Right lobe of liver (tissue), 4 donors: ENCODE measurements at regions not wholly inside any gene's neighbourhood (a gene's known extent, or its start where the extent isn't known, plus 50 kb on each side); places are given as distances from the start of the nearest gene placed in this dataset.

Source experiments
- POLR2A ChIP-seq: fragments of 450-650 bp; IDR thresholded peaks from one replicate; pipeline ENCODE4 v1.6.1; 2017; ENCODE audit warnings: antibody characterized with exemption, mild to moderate bottlenecking
- TF ChIP-seq, protein P1 (sequence below), 4 donors: fragments of 200-600 bp in 3 of 4; fragments of 450-650 bp in 1 of 4; IDR thresholded peaks; one replicate each; pipeline versions ENCODE4 v1.5.1 to v1.8.0; 2016 to 2022; ENCODE audit warnings: antibody characterized with exemption in 4 of 4, mild to moderate bottlenecking in 2 of 4
- donor health status: DM: no; HTN: no; CAD: no.
- donor health status: DM: no; HTN: no; CAD: no.
- donor health status: DM: no; HTN: yes; CAD: no.

DNA sequence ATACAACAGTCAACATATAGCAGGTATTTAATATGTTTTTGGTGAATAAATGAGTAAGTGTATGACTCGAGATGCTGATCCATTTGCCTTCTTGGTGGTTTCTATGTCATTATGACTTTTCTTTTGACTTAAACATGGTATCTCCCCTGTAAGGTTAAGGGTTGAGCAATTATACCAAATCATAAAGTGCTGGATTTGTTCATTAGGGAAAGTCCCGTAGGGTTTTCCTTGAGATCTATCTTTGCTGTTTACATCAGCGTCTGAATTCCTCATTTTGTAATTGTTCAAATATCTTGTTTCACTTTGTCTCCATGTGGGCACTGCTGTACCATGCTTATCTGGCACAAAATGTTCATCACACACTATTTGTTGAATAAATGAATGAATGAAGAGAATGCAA is 562.6 kb downstream of the EDEM1 start:
- TF ChIP-seq, protein P1, sequence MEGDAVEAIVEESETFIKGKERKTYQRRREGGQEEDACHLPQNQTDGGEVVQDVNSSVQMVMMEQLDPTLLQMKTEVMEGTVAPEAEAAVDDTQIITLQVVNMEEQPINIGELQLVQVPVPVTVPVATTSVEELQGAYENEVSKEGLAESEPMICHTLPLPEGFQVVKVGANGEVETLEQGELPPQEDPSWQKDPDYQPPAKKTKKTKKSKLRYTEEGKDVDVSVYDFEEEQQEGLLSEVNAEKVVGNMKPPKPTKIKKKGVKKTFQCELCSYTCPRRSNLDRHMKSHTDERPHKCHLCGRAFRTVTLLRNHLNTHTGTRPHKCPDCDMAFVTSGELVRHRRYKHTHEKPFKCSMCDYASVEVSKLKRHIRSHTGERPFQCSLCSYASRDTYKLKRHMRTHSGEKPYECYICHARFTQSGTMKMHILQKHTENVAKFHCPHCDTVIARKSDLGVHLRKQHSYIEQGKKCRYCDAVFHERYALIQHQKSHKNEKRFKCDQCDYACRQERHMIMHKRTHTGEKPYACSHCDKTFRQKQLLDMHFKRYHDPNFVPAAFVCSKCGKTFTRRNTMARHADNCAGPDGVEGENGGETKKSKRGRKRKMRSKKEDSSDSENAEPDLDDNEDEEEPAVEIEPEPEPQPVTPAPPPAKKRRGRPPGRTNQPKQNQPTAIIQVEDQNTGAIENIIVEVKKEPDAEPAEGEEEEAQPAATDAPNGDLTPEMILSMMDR (IDR thresholded peaks at IDR 0.05) = no peak
- TF ChIP-seq POLR2A = no peak
